Stimulated activated naive CD8-positive, alpha-beta T cell treated with anti-CD3 and anti-CD28 coated beads, Interleukin-15, amount 100 ng/mL, for 72 hours (primary cell): ENCODE measurements at regions not wholly inside any gene's neighbourhood (a gene's known extent, or its start where the extent isn't known, plus 50 kb on each side); places are given as distances from the start of the nearest gene placed in this dataset.
A peak's percentile ranks its signal among the peaks of the same experiment; 100 is the strongest.

Experiments
- ATAC-seq: fragments of 150-1000 bp; cut with Tn5 transposase; 2 replicates; pipeline ENCODE4 v1.10.0; 2021; ENCODE audit warnings: mild to moderate bottlenecking, moderate library complexity
- DNase-seq, 2 donors: peaks; one replicate each; pipeline ENCODE4 v3.0.0; 2021 to 2022
- H3K27ac Mint-ChIP-seq, 2 donors: one replicate each; pipeline ENCODE4 v1.8.0; 2022; ENCODE audit warnings: mild to moderate bottlenecking in 2 of 2, mixed read lengths in 2 of 2, moderate library complexity in 2 of 2
- H3K27me3 Mint-ChIP-seq: one replicate; pipeline ENCODE4 v1.8.0; 2022; ENCODE audit warnings: mixed read lengths
- H3K4me1 Mint-ChIP-seq: one replicate; pipeline ENCODE4 v1.8.0; 2022; ENCODE audit warnings: mild to moderate bottlenecking, mixed read lengths
- H3K4me3 Mint-ChIP-seq, 2 donors: one replicate each; pipeline ENCODE4 v1.8.0; 2022; ENCODE audit warnings: mild to moderate bottlenecking in 2 of 2, mixed read lengths in 2 of 2, moderate library complexity in 1 of 2
- H3K9me3 Mint-ChIP-seq, 2 donors: one replicate each; pipeline ENCODE4 v1.8.0; 2022; ENCODE audit warnings: mixed read lengths in 2 of 2

DNA sequence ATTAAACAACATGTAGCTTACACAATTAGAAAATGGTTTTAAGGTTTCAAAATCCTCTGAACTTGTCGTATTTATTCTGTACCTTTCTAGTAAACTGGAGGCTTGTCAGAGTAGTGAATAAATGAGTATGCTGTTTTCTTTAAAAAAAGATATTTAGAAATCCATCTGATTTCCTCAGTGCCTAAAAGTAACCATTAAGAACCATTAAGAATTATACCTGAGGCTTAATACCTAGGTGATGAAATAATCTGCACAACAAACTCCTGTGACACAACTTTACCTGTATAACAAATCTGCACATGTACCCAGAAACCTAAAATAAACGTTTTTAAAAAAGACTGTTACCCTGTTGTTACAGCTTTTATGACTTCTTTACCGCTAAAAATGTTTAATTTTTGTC is 143.0 kb upstream of the SOX2 start:
- ATAC-seq (no peak), DNase-seq (no peak)
- Mint-ChIP-seq H3K4me1 (no peaks in the 10 kb centered on the region), H3K4me3 (no peak overlapping the region), H3K27ac (no peak overlapping the region), H3K9me3 (peaks cover 0 to 4% of the 10 kb centered on the region in 2 donors), H3K27me3 (no peaks in the 10 kb centered on the region)

DNA sequence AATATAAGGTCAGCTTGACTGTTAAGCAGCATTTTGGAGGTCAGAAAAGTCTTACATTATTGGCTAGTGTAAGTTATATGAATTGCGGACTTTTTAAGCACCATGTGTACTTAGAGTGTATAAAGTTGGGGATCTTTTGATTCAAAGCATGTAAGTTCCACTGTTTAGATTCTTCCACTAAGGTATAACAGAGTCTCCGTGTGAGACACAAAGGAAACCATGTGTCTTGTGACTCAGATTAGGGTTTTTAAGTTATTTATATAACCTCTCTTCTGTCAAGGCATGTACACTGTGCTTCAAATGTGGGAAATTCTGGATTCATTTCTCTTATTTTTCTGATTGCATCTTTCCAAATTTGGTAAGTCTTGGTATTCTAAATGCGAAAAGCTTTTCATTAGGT is 143.5 kb upstream of the SOX2 start:
- Mint-ChIP-seq H3K4me3 (no peak overlapping the region), H3K4me1 (no peaks in the 10 kb centered on the region), H3K9me3 (peaks cover 0 to 4% of the 10 kb centered on the region in 2 donors), H3K27me3 (no peaks in the 10 kb centered on the region), H3K27ac (no peak overlapping the region)
- ATAC-seq (no peak), DNase-seq (no peak)

DNA sequence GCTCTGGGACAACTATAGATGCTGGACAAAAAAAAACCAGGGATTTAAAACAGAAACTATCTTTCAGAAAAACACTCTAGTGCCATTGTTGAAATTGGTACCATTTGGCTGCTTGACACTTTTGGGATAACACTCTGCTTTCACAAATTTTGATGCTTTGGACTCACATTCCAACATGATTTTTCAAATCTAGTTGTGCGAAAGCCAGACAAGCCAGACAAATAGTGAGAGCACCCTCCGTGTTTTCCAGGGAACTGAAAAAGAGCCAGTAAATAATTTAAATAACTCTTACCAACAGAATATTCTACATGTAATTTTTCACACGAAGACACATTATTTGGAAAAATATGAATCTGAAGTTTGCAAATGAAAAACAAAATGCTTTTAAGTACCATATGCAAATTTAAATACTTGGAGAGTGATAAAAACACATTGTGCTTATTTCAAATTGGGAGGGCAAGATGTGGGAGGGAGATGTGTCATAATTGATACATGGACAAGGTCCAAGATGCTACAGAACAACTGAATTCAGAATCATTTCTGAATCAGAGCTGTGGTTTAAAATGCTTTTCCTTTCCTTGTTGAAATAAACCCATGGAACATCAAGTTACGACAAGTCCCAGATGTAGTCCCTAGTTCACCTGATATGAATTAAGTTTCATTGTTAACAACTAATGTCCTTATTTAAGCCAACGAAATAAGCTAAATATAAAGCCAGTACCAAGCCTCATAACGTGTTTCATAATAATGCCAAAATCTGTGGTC is 144.2 kb upstream of the SOX2 start:
- no peak overlapping the region for H3K27ac Mint-ChIP-seq
- H3K4me1 Mint-ChIP-seq, result no peaks in the 10 kb centered on the region
- no peak for DNase-seq
- H3K27me3 Mint-ChIP-seq, result no peaks in the 10 kb centered on the region
- ATAC-seq, result no peak
- H3K9me3 Mint-ChIP-seq, result peaks cover 0 to 4% of the 10 kb centered on the region in 2 donors
- H3K4me3 Mint-ChIP-seq, result no peak overlapping the region

DNA sequence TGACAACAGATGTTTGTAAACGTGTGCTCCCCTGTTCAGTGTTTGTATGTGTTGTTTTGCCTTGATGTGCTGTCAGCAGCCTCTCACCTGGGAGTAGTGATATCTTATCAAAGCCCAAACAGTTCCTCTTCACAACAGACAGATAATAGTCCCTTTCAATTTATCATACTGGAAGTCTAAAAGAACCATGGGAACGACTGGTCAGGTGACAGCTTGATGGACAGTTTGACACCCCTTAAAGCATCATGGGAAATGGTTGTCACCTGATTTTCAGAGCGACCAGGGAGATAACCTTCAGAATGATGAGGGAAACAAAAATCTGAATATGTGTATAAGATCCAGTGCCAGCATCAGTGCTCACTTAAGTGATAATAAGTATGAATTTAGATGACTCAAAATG is 146.3 kb upstream of the SOX2 start:
- no peak for DNase-seq
- Mint-ChIP-seq H3K4me3 (no peak overlapping the region), H3K9me3 (peaks cover 0 to 4% of the 10 kb centered on the region in 2 donors), H3K27me3 (no peaks in the 10 kb centered on the region), H3K27ac (no peak overlapping the region), H3K4me1 (no peaks in the 10 kb centered on the region)
- ATAC-seq, result no peak

DNA sequence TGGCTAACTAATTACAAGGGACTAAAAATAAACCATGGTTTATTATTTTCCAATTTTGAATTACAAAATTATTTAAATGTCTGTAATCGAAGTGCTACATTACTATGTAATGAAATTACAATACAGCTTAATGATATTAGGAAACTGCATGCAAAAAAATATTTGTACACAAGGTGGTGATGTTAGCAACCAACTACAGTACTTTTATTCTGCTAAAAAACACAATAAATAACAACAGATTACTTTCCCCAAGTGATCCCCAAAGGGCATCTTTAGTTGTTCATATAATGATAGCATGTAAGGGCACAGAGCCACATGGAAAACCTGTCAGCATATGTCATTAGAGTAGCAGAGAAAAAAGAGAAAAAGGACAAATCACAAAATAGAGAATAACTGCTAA is 147.5 kb upstream of the SOX2 start:
- Mint-ChIP-seq H3K4me3 (no peak overlapping the region), H3K4me1 (no peaks in the 10 kb centered on the region), H3K27me3 (no peaks in the 10 kb centered on the region), H3K9me3 (no peaks in the 10 kb centered on the region), H3K27ac (no peak overlapping the region)
- DNase-seq, result no peak
- no peak for ATAC-seq

DNA sequence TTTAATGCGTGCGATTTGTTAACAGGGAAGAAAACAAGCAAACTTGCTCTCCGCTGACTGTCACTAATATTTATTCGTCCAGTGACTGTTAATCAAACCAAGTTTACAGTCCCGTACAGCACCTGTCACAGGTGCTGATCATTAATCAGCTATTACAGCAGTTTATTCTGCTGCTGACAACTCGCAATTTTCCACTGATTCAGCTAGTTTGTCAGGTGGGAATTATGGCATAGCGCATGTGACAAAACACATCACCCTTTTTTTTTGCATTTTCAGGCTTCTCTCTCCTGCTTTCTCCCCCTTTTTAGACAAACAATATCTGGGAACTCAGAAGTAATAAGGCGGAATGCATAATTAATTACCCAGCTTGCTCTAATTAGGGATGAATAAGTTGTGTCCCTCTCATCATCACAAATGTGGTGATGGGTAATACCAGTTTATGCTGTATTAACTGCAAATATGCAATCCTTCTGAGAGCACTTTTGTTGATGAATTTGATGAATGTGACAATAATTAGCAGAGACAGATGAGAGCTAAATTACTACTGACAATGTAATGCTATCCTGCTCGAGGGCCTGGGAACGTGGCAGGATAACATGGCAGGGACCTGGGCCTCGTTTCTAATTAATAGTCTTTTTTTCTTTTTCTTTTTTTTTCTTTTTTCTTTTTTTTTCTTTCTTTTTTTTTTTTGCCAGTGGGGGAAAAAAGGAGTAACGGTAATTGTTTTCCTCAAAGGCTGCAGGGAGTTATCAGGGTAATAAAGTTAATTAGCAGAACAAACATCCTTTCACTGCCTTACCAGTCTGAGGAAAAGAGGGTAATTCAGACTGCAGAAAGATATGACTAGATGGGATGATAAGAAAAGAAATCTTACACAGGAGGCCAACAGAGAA is 150.3 kb upstream of the SOX2 start:
- no peaks in the 10 kb centered on the region for H3K9me3 Mint-ChIP-seq
- no peaks in the 10 kb centered on the region for H3K27me3 Mint-ChIP-seq
- H3K4me3 Mint-ChIP-seq, result no peak overlapping the region
- ATAC-seq, result no peak
- DNase-seq, result no peak
- no peak overlapping the region for H3K27ac Mint-ChIP-seq
- H3K4me1 Mint-ChIP-seq, result no peaks in the 10 kb centered on the region

DNA sequence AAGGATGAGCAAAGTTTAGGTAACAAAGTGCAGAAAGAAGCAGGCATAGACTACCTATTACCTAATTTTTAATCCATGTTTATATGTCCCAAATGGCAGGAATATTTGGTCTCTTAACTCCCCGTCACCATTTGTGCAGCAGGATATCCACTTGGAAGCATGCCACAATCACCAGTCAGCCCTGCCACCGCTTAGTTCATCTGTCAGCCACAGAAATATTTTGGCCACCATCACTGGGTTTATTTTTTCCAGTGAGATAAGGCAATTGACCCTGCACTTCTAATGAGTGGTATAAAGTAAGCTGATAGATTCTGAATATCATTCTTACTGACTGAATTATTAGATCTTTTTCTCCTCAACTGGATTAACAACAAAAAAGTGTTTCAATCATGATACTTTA is 152.9 kb upstream of the SOX2 start:
- Mint-ChIP-seq H3K9me3 (no peaks in the 10 kb centered on the region), H3K4me3 (no peak overlapping the region), H3K4me1 (no peaks in the 10 kb centered on the region), H3K27ac (no peak overlapping the region), H3K27me3 (no peaks in the 10 kb centered on the region)
- no peak for DNase-seq
- ATAC-seq, result no peak

DNA sequence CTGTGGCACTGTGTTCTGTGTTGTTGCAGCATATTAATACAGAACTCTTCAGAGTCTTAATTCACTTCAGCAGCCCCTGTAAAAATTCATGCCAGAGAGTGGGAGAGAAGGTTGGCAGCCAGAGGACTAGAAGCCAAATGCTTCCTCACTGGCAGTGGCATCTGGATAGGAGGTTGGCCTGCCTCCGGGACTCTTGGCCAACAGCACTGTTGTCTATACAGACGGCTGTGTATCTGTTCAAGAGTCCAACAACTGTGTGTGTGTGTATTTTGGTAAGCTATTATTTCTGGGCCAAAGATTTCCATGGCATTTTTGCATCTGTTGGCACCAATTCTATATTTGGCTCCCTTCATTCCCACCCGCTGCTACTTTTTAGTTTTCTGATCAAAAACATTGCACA is 156.0 kb upstream of the SOX2 start:
- no peaks in the 10 kb centered on the region for H3K9me3 Mint-ChIP-seq
- H3K27ac Mint-ChIP-seq, result no peak overlapping the region
- H3K27me3 Mint-ChIP-seq, result no peaks in the 10 kb centered on the region
- DNase-seq (no peak), ATAC-seq (no peak)
- no peak overlapping the region for H3K4me3 Mint-ChIP-seq
- H3K4me1 Mint-ChIP-seq, result no peaks in the 10 kb centered on the region

DNA sequence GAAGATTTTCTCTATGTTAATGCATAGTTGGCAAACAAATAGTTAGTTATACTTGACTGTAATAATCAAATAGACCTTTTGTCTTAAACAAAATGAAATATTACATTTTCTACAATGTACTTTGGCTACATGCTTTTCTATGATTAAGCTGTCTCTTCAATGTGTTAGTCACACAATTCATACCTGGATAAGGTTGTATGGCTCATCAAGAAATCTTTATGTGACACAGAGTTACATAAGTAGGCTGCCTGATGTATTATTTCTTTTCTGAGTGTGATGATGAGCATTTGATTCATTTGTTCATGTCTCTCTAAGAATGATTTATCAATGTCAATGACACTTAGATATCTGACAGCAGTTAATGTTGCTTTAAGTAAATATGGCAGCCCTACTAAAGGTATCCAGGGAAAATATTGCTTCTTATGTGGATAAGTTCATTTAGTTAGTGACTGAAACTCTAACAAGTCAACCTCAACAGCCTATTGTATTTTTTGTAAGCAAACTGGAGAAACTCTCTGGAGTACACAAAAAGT is 157.4 kb upstream of the SOX2 start:
- H3K27me3 Mint-ChIP-seq, result no peaks in the 10 kb centered on the region
- no peak for ATAC-seq
- peaks cover 5 to 10% of the 10 kb centered on the region in 2 donors for H3K9me3 Mint-ChIP-seq

DNA sequence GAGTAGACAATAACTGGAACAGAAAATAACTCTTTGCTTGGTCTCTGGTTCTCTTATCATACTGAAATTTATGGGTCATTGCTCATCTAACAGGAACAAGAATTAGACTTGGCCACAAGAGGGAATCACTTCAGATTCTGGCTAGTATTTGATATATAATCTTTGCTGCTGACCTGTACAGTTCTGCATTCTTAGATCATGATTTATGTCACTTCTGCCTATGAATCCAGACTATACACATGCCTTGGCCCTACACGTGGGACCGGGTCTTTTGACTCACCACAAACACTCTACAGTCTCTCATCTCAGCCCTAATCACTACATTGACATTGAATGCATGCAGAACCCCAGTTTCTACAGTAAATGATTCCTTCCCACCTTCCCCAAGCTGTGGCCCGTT is 162.5 kb upstream of the SOX2 start:
- no peak for DNase-seq
- Mint-ChIP-seq H3K27ac (no peak overlapping the region), H3K4me3 (no peak overlapping the region), H3K9me3 (peaks cover 10 to 24% of the 10 kb centered on the region in 2 donors), H3K27me3 (no peaks in the 10 kb centered on the region), H3K4me1 (no peaks in the 10 kb centered on the region)
- no peak for ATAC-seq

More for the DNA sequence above, 157.4 kb upstream of the SOX2 start:
- Mint-ChIP-seq H3K4me1 (no peaks in the 10 kb centered on the region), H3K27ac (no peak overlapping the region), H3K4me3 (no peak overlapping the region)
- DNase-seq, result no peak

DNA sequence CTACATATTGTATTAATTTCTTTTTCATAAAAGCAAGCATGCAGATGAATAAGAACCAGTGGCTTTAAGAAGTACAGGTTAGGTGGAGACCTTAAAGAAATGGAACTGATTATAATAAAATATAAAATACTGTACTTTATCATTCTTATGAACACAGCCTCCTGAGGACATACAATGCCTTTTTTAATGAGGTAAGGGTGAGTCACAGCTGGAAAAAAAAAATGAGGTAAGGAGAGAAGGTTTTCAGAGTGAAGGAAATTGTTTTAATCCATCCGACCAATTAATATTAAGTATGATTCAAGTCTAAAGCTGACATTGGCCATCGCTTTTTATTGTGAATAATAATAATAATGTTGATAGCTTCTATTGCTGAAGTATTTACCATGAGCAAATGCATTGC is 170.3 kb upstream of the SOX2 start:
- no peak overlapping the region for H3K4me3 Mint-ChIP-seq
- H3K27me3 Mint-ChIP-seq, result no peaks in the 10 kb centered on the region
- no peak for DNase-seq
- H3K9me3 Mint-ChIP-seq, result peaks cover 4 to 12% of the 10 kb centered on the region in 2 donors
- H3K27ac Mint-ChIP-seq, result no peak overlapping the region
- H3K4me1 Mint-ChIP-seq, result no peaks in the 10 kb centered on the region
- no peak for ATAC-seq

DNA sequence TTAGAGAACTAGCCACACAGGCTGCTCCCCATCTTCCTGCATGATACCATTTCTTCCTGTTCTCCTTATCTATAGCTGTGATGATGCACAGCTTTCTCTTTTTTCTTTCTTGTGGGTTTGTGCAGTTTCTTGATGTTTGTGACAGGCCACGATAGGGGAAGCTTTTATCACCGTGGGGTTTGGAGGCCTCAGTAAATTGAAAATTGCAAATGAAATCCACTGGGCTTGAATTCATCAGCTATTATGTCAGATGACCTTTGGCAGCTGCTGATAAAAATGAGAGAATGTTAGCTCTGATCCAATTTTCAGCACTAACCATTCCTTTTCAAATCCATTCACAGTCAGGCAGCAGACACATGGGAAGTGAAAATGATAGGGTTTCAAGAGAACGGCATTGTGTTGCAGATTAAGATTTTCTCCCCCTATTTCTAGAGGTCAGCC is 176.9 kb upstream of the SOX2 start:
- no peak for DNase-seq
- no peak overlapping the region for H3K27ac Mint-ChIP-seq
- no peaks in the 10 kb centered on the region for H3K27me3 Mint-ChIP-seq
- H3K4me3 Mint-ChIP-seq, result no peak overlapping the region
- H3K4me1 Mint-ChIP-seq, result no peaks in the 10 kb centered on the region
- no peak for ATAC-seq
- H3K9me3 Mint-ChIP-seq, result peaks cover 0 to 11% of the 10 kb centered on the region in 2 donors

DNA sequence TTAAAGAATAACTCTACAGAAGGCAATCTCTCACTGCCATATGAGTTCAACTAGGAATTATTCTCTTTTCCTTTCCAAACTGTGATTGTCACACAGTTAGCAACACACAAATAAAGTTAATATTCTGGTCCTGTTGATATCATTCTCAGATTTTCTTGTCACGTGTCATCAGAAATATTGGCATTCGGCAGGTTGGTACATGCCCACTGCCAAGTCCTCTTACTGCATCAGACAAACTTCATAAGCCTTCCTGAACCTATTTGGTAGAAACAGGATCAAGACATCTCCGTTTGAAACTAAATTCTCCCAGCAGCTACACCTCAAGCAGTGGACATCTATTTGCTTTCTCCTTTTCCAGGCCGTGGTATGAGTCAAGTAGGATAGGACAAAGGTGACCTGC is 177.9 kb upstream of the SOX2 start:
- peaks cover under 1 to 14% of the 10 kb centered on the region in 2 donors for H3K9me3 Mint-ChIP-seq
- H3K27ac Mint-ChIP-seq, result no peak overlapping the region
- ATAC-seq (no peak), DNase-seq (no peak)
- no peak overlapping the region for H3K4me3 Mint-ChIP-seq
- H3K4me1 Mint-ChIP-seq, result no peaks in the 10 kb centered on the region
- no peaks in the 10 kb centered on the region for H3K27me3 Mint-ChIP-seq

DNA sequence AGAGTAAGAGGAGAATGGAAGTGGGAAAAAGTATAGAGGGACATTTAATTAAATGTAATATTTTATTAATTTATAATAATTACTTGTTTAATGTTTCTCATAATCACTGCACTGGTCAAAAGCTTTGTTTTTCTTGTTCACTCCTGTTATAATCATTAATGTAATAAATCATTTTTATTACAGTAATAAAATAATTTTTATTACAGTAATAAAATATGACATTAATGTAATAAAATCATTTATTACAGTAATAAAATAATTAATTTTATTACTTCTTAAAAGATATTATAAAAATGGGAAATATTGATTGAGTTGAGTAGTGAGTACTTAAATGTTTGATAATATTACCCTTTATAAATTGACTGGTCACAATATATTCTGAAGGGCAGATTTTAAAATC is 181.1 kb upstream of the SOX2 start:
- H3K9me3 Mint-ChIP-seq, result peaks cover 18 to 33% of the 10 kb centered on the region in 2 donors
- H3K27ac Mint-ChIP-seq, result no peak overlapping the region

DNA sequence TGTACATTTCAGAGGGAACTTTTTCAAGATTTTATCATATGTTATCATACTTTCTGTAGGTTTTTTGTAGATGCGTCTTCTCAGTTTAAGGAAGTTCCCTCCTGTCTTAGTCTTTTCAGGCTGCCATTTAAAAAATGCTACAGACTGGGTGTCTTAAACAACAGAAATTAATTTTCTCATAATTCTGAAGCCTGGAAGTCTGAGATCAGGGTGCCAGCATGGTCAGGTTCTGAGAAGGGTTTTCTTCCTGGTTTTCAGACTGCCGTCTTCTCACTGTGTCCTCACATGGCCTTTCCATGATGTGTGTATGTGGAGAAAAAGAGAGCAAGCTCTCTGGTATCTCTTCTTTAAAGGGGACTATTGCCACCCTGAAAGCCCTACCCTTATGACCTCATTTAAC is 189.9 kb upstream of the SOX2 start:
- H3K4me1 Mint-ChIP-seq, result no peaks in the 10 kb centered on the region
- H3K27ac Mint-ChIP-seq, result no peak overlapping the region
- H3K27me3 Mint-ChIP-seq, result no peaks in the 10 kb centered on the region
- DNase-seq (no peak), ATAC-seq (no peak)
- peaks cover 29 to 55% of the 10 kb centered on the region in 2 donors for H3K9me3 Mint-ChIP-seq
- no peak overlapping the region for H3K4me3 Mint-ChIP-seq

More for the DNA sequence above, 181.1 kb upstream of the SOX2 start:
- ATAC-seq, result no peak
- Mint-ChIP-seq H3K4me3 (no peak overlapping the region), H3K27me3 (no peaks in the 10 kb centered on the region), H3K4me1 (no peaks in the 10 kb centered on the region)
- DNase-seq, result no peak

DNA sequence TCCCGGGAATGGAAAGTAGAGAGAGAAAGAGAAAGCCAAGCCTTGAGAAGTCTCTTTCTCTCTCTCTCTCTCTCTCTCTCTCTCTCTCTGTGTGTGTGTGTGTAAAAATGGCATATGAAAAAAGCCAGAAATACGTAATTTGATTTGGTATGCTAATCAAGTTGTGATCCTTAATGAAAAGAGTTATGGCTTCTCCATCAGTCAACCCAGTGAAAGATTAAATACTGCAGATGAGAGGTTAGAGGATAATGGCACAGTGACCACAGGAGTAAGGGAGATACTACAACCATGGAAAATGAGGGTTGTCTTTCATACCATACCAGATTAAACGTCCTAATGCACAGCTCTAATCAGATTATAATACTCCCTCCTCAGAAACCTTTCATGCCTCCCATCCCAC is 193.5 kb upstream of the SOX2 start:
- Mint-ChIP-seq H3K4me3 (no peak overlapping the region), H3K4me1 (no peaks in the 10 kb centered on the region), H3K27me3 (no peaks in the 10 kb centered on the region), H3K9me3 (peaks cover 21 to 43% of the 10 kb centered on the region in 2 donors), H3K27ac (peak overlapping the region in 1 of 2 donors; percentile 49)
- ATAC-seq, result no peak
- no peak for DNase-seq
